ENCODE measurements at regions not wholly inside any gene's neighbourhood (a gene's known extent, or its start where the extent isn't known, plus 50 kb on each side); places are given as distances from the start of the nearest gene placed in this dataset.

DNA sequence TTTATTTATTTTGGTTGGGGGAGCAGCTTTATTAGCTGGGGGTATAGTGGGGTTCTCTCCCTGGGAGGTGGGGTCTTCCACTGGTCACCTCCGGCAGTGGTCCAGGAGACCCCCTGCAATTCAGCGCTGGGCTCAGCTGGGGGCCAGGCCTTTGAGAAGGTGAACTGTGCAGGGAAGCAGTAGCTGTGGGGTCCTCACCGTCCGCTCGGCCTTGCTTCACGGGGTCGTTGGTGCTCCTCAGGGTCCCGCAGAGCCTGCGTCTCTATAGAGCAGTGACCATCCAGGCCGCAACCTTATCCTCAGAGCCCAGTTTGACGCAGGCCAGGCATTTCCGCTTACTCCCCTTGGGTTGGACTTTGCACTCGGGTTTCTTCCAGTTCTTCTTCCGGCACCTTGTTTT is 1954.7 kb downstream of the TP53TG3F start:
- DNase-seq (ENCODE audit: low read depth) (no peak), FAIRE-seq (no peak)
- H3K27me3 ChIP-seq (ENCODE audit: control insufficient read depth, insufficient read depth, low read length): no peaks in the 10 kb centered on the region
- H3K4me3 ChIP-seq (ENCODE audit: low read depth, low read length): no peak overlapping the region
- TF ChIP-seq, protein P1, sequence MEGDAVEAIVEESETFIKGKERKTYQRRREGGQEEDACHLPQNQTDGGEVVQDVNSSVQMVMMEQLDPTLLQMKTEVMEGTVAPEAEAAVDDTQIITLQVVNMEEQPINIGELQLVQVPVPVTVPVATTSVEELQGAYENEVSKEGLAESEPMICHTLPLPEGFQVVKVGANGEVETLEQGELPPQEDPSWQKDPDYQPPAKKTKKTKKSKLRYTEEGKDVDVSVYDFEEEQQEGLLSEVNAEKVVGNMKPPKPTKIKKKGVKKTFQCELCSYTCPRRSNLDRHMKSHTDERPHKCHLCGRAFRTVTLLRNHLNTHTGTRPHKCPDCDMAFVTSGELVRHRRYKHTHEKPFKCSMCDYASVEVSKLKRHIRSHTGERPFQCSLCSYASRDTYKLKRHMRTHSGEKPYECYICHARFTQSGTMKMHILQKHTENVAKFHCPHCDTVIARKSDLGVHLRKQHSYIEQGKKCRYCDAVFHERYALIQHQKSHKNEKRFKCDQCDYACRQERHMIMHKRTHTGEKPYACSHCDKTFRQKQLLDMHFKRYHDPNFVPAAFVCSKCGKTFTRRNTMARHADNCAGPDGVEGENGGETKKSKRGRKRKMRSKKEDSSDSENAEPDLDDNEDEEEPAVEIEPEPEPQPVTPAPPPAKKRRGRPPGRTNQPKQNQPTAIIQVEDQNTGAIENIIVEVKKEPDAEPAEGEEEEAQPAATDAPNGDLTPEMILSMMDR (IDR thresholded peaks at IDR 0.05; ENCODE audit: insufficient read depth, low read length, severe bottlenecking): no peak
- H3K36me3 ChIP-seq (ENCODE audit: control insufficient read depth, insufficient read depth, low read length): no peaks in the 10 kb centered on the region

DNA sequence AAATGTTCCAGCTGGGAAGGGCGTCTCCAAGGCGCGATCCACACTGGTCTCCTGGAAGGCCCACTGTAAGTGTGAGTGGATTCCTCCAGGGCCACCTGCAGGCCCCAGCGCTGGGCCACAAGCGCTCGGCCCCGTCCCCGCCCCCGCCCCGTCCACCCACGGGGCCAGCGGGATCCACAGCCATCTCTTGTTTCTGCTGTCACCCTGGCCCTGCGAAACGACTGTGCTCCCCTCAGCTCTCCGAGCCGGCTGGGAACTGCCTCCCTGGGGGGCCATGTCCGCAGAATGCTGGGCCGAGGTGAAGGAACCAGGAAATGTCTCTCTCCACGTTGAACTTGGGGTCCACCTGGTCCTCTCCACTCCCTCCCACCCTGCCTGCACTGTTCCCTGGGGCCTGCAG is 1955.2 kb downstream of the TP53TG3F start:
- Histone ChIP-seq H3K27me3 (ENCODE audit: control insufficient read depth, insufficient read depth, low read length) (no peaks in the 10 kb centered on the region), H3K36me3 (ENCODE audit: control insufficient read depth, insufficient read depth, low read length) (no peaks in the 10 kb centered on the region), H3K4me3 (ENCODE audit: low read depth, low read length) (no peak overlapping the region)
- DNase-seq (ENCODE audit: low read depth) (no peak), FAIRE-seq (no peak)
- TF ChIP-seq, protein P1 (IDR thresholded peaks at IDR 0.05; ENCODE audit: insufficient read depth, low read length, severe bottlenecking): no peak

DNA sequence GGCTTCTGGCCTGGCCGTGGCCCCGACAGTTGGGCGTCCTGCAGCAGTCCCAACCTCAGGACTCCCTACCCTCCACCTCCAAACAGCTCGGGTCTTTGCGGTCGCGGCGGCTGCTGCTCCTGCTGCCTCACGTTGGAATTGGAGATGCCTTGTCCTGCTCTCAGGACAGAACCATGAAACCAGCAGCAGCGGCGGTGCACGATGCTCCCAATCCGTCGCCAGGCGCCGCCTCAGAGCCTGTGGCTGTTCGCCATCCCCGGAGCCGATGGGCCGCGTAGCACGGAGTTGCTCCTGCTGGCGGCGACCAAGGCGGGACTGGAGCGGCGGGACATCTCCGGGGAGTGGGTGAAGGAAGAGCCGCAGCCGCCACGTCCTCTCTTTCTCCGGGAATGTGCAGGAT is 1965.9 kb downstream of the TP53TG3F start:
- TF ChIP-seq, protein P1 (IDR thresholded peaks at IDR 0.05; ENCODE audit: insufficient read depth, low read length, severe bottlenecking): no peak
- H3K4me3 ChIP-seq (ENCODE audit: low read depth, low read length): no peak overlapping the region
- DNase-seq (ENCODE audit: low read depth) (no peak), FAIRE-seq (no peak)
- no peaks in the 10 kb centered on the region for H3K36me3 ChIP-seq (ENCODE audit: control insufficient read depth, insufficient read depth, low read length)
- no peaks in the 10 kb centered on the region for H3K27me3 ChIP-seq (ENCODE audit: control insufficient read depth, insufficient read depth, low read length)

DNA sequence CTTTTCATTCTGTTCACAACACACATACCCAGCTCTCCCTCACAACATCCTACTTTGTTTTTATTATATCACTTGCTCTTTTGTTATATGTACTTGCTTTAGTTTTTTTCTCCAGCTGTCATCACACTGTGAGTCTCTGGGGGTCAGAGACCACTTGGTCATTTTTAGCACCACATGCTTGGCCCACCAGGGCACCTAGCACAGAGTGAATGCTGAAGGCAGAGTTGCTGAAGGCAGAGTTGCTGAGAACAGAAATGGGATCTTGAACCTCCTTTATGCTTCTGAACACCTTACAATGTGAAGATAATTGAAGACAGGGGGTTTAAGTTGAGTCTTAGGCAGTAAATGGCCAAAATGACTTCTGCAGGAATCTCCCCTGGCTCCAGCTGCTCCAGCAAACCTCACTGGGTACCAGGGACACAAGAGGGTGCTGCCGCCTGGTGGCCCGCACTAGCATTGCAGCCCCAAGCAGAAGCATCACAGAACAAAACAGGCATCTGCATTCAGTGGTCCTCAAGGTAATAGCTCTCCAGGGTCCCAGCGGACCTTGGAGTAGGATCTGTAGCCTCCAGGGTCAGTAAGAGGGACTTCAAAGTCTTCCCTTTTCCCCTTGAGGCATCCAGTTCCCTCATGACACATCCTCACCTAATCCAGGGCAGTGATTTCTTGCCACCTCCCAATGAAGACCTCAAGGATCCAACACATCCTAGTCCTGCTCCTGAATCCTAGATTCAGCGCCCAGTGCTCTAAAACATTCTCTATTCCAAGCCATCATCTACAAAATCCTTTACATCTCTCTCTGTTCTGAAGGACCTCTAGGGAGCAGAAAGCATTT is 1972.6 kb downstream of the TP53TG3F start:
- Histone ChIP-seq H3K36me3 (ENCODE audit: control insufficient read depth, insufficient read depth, low read length) (no peaks in the 10 kb centered on the region), H3K27me3 (ENCODE audit: control insufficient read depth, insufficient read depth, low read length) (no peaks in the 10 kb centered on the region), H3K4me3 (ENCODE audit: low read depth, low read length) (no peak overlapping the region)
- TF ChIP-seq, protein P1 (IDR thresholded peaks at IDR 0.05; ENCODE audit: insufficient read depth, low read length, severe bottlenecking): peak; percentile 61
- FAIRE-seq (no peak), DNase-seq (ENCODE audit: low read depth) (no peak)

DNA sequence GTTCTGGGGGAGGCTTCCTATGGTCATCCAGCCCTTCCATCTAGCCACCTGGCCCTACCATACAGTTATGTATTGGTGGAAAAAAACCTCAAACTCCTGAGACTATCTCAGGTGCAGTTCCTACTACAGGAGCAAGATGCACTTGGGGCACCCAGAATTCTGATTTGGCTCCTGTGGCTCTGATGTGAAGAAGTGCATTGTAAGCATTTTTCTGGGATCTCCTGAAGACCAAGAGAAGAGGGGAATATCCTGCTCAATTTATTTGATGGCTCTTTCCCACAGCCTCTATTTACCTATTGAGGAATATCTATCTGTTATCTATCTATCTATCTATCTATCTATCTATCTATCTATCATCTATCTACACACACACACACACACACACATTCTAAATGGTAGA is 1981.5 kb downstream of the TP53TG3F start:
- Histone ChIP-seq H3K4me3 (ENCODE audit: low read depth, low read length) (no peak overlapping the region), H3K27me3 (ENCODE audit: control insufficient read depth, insufficient read depth, low read length) (no peaks in the 10 kb centered on the region), H3K36me3 (ENCODE audit: control insufficient read depth, insufficient read depth, low read length) (no peaks in the 10 kb centered on the region)
- no peak for DNase-seq (ENCODE audit: low read depth)
- TF ChIP-seq, protein P1 (IDR thresholded peaks at IDR 0.05; ENCODE audit: insufficient read depth, low read length, severe bottlenecking): no peak
- no peak for FAIRE-seq
